H1 (cell line): ENCODE measurements at regions not wholly inside any gene's neighbourhood (a gene's known extent, or its start where the extent isn't known, plus 50 kb on each side); places are given as distances from the start of the nearest gene placed in this dataset.

Source experiments
- CTCF ChIA-PET: fragments of 300-600 bp; sonication (Branson Sonifier 250); formaldehyde crosslinking; loops from one replicate; lab custom pipeline; 2021; ENCODE audit not compliant: partially characterized antibody; lab: Charles Lee
- POLR2A ChIA-PET: fragments of 300-600 bp; sonication (Branson Sonifier 250); formaldehyde crosslinking; loops from one replicate; lab custom pipeline; 2021; ENCODE audit warnings: inconsistent platforms; ENCODE audit not compliant: partially characterized antibody; lab: Charles Lee
- DNase-seq, 2 experiments: peaks; one replicate each; pipeline versions ENCODE4 v3.0.0 to v3.0.0-alpha.2; 2010 to 2022; ENCODE audit warnings: low spot score in 2 of 2, low read depth in 1 of 2, mixed read lengths in 1 of 2
- FAIRE-seq: peaks from 2 replicates; lab custom pipeline; 2011; peaks lifted over from hg19 to GRCh38; lab: Jason Lieb, UNC
- H2AFZ ChIP-seq: 2 replicates; pipeline ENCODE4 v1.8.1; 2012; ENCODE audit warnings: low read length, inconsistent platforms
- H2AK5ac ChIP-seq: 2 replicates; pipeline ENCODE4 v1.6.1; 2013; ENCODE audit warnings: low read depth, low read length
- H2BK120ac ChIP-seq: replicated peaks from 2 replicates; pipeline ENCODE3; 2013; ENCODE audit warnings: low read depth, low read length, inconsistent platforms
- H2BK12ac ChIP-seq: 2 replicates; pipeline ENCODE4 v1.6.1; 2013; ENCODE audit warnings: low read depth, low read length
- H2BK15ac ChIP-seq: 2 replicates; pipeline ENCODE4 v1.6.1; 2013; ENCODE audit warnings: low read length
- H2BK20ac ChIP-seq: 2 replicates; pipeline ENCODE4 v1.6.1; 2013; ENCODE audit warnings: low read length
- H2BK5ac ChIP-seq: 2 replicates; pipeline ENCODE4 v1.6.1; 2013; ENCODE audit warnings: low read depth, low read length
- H3K14ac ChIP-seq: 2 replicates; pipeline ENCODE4 v1.6.1; 2013; ENCODE audit warnings: inconsistent platforms; ENCODE audit not compliant: insufficient read length
- H3K18ac ChIP-seq: 2 replicates; pipeline ENCODE4 v1.6.1; 2013; ENCODE audit warnings: low read length; ENCODE audit errors: extremely low read depth
- H3K23ac ChIP-seq: 2 replicates; pipeline ENCODE4 v1.6.1; 2013; ENCODE audit warnings: inconsistent platforms; ENCODE audit not compliant: insufficient read length
- H3K23me2 ChIP-seq: 2 replicates; pipeline ENCODE4 v1.6.1; 2013; ENCODE audit warnings: low read depth, low read length
- H3K27ac ChIP-seq: 2 replicates; pipeline ENCODE4 v1.6.1; 2011; ENCODE audit warnings: low read depth, low read length, inconsistent platforms
- H3K27me3 ChIP-seq, 4 experiments: replicated peaks in 1 of 4; 1 replicate in 1 of 4; 2 replicates in 3 of 4; pipeline versions ENCODE4 v1.6.1 to v1.8.1; 2011 to 2013; ENCODE audit warnings: low read length in 3 of 4, mild to moderate bottlenecking in 3 of 4, inconsistent platforms in 2 of 4, mixed read lengths in 2 of 4, moderate library complexity in 1 of 4; ENCODE audit not compliant: control insufficient read depth in 3 of 4, insufficient read depth in 3 of 4; ENCODE audit errors: extremely low read depth in 1 of 4
- H3K36me3 ChIP-seq, 4 experiments: 2 replicates each; pipeline versions ENCODE4 v1.6.1 to v1.8.1; 2011 to 2013; ENCODE audit warnings: mild to moderate bottlenecking in 4 of 4, low read length in 3 of 4, moderate library complexity in 2 of 4, control low read depth in 1 of 4, inconsistent platforms in 1 of 4; ENCODE audit not compliant: insufficient read depth in 4 of 4, control insufficient read depth in 2 of 4
- H3K4ac ChIP-seq: replicated peaks from 2 replicates; pipeline ENCODE3; 2013; ENCODE audit warnings: low read length, low read depth, mixed read lengths, inconsistent platforms; ENCODE audit not compliant: insufficient read length
- H3K4me1 ChIP-seq, 4 experiments: replicated peaks in 1 of 4; 1 replicate in 1 of 4; 2 replicates in 3 of 4; pipeline versions ENCODE4 v1.6.1 to v1.8.1; 2011 to 2013; ENCODE audit warnings: low read length in 3 of 4, inconsistent platforms in 2 of 4, mixed read lengths in 1 of 4; ENCODE audit not compliant: insufficient read depth in 4 of 4, control insufficient read depth in 3 of 4
- H3K4me2 ChIP-seq, 2 experiments: 2 replicates each; pipeline versions ENCODE4 v1.6.1 to v1.8.1; 2011 to 2013; ENCODE audit warnings: low read depth in 2 of 2, low read length in 2 of 2, control low read depth in 1 of 2, inconsistent platforms in 1 of 2, mild to moderate bottlenecking in 1 of 2; ENCODE audit not compliant: insufficient read depth in 1 of 2
- H3K4me3 ChIP-seq, 4 experiments: fragments of 200-600, 300-600 bp in 1 of 4; sonication (generic), shearing (Covaris generic), sonication (Bioruptor Twin) in 1 of 4; 2 replicates each; pipeline versions ENCODE4 v1.5.1 to v1.8.1; 2011 to 2016; ENCODE audit warnings: low read length in 4 of 4, low read depth in 3 of 4, control low read depth in 2 of 4, inconsistent platforms in 2 of 4, mild to moderate bottlenecking in 2 of 4, mixed read lengths in 1 of 4, moderate library complexity in 1 of 4; ENCODE audit not compliant: insufficient read depth in 2 of 4; ENCODE audit errors: extremely low read depth in 1 of 4
- H3K56ac ChIP-seq: replicated peaks from 2 replicates; pipeline ENCODE3; 2013; ENCODE audit warnings: low read depth, mild to moderate bottlenecking, mixed read lengths, low read length, inconsistent platforms; ENCODE audit not compliant: insufficient read length
- H3K79me1 ChIP-seq: 2 replicates; pipeline ENCODE4 v1.6.1; 2013; ENCODE audit warnings: low read depth, low read length, control low read depth
- H3K79me2 ChIP-seq, 2 experiments: 2 replicates each; pipeline versions ENCODE4 v1.6.1 to v1.8.1; 2012 to 2013; ENCODE audit warnings: low read length in 2 of 2, mild to moderate bottlenecking in 2 of 2, inconsistent platforms in 1 of 2; ENCODE audit not compliant: insufficient read depth in 2 of 2, control insufficient read depth in 1 of 2
- H3K9ac ChIP-seq, 4 experiments: replicated peaks in 1 of 4; 1 replicate in 1 of 4; 2 replicates in 3 of 4; pipeline versions ENCODE4 v1.6.1 to v1.8.1; 2011 to 2013; ENCODE audit warnings: low read depth in 3 of 4, low read length in 3 of 4, control low read depth in 2 of 4, mild to moderate bottlenecking in 2 of 4, moderate library complexity in 2 of 4, inconsistent platforms in 1 of 4; ENCODE audit errors: extremely low read depth in 1 of 4
- H3K9me3 ChIP-seq, 2 experiments: 2 replicates each; pipeline versions ENCODE4 v1.6.1 to v1.8.1; 2012 to 2013; ENCODE audit warnings: mild to moderate bottlenecking in 2 of 2, moderate library complexity in 2 of 2, control low read depth in 1 of 2, inconsistent platforms in 1 of 2, low read depth in 1 of 2, low read length in 1 of 2, mixed read lengths in 1 of 2; ENCODE audit not compliant: insufficient read depth in 2 of 2
- H4K20me1 ChIP-seq, 2 experiments: replicated peaks in 1 of 2; 2 replicates each; pipeline versions ENCODE3 to v1.8.1; 2011 to 2013; ENCODE audit warnings: inconsistent platforms in 2 of 2, low read length in 2 of 2, mild to moderate bottlenecking in 1 of 2; ENCODE audit not compliant: insufficient read depth in 2 of 2, control insufficient read depth in 1 of 2
- H4K5ac ChIP-seq: 2 replicates; pipeline ENCODE4 v1.6.1; 2013; ENCODE audit warnings: low read length, low read depth, mixed read lengths, inconsistent platforms; ENCODE audit not compliant: insufficient read length
- H4K8ac ChIP-seq: 2 replicates; pipeline ENCODE4 v1.8.0; 2013; ENCODE audit warnings: mild to moderate bottlenecking, moderate library complexity, low read length, inconsistent platforms; ENCODE audit not compliant: insufficient read depth; ENCODE audit errors: extremely low read depth
- H4K91ac ChIP-seq: replicated peaks from 2 replicates; pipeline ENCODE3; 2013; ENCODE audit warnings: low read length, mixed read lengths, inconsistent platforms; ENCODE audit not compliant: insufficient read length
- ASH2L ChIP-seq: fragments of 200-600, 300-600 bp; sonication (generic); IDR thresholded peaks from one replicate; pipeline ENCODE4 v1.7.1; 2017; ENCODE audit warnings: low read length
- BACH1 ChIP-seq: IDR thresholded peaks from 2 replicates; pipeline ENCODE4 v1.6.1; 2012; ENCODE audit warnings: low read length, improper control_type of control experiment
- CBX5 ChIP-seq: fragments of 300-800, 300-1000 bp; sonication (generic); IDR thresholded peaks from 2 replicates; pipeline ENCODE4 v1.7.1; 2016; ENCODE audit warnings: antibody characterized with exemption, low read length, low read depth
- CTCF ChIP-seq, 3 experiments: IDR thresholded peaks; 1 replicate in 2 of 3; 2 replicates in 1 of 3; pipeline versions ENCODE4 v1.5.1 to v1.6.1; 2011; ENCODE audit warnings: low read length in 3 of 3, mild to moderate bottlenecking in 3 of 3, inconsistent platforms in 2 of 3, low read depth in 1 of 3, moderate library complexity in 1 of 3; ENCODE audit not compliant: insufficient read depth in 1 of 3; ENCODE audit errors: control extremely low read depth in 1 of 3
- EP300 ChIP-seq, 2 experiments: IDR thresholded peaks; 1 replicate in 1 of 2; 2 replicates in 1 of 2; pipeline ENCODE4 v1.6.1; 2011 to 2012; ENCODE audit warnings: low read depth in 2 of 2, low read length in 2 of 2, mild to moderate bottlenecking in 2 of 2, borderline replicate concordance in 1 of 2, inconsistent platforms in 1 of 2, moderate library complexity in 1 of 2
- GTF2F1 ChIP-seq: IDR thresholded peaks from 2 replicates; pipeline ENCODE4 v1.6.1; 2012; ENCODE audit warnings: low read depth, low read length, improper control_type of control experiment, borderline replicate concordance
- JUN ChIP-seq: IDR thresholded peaks from 2 replicates; pipeline ENCODE4 v1.6.1; 2011; ENCODE audit warnings: low read depth, mild to moderate bottlenecking, improper control_type of control experiment, low read length
- JUND ChIP-seq: IDR thresholded peaks from 2 replicates; pipeline ENCODE4 v1.6.1; 2011; ENCODE audit warnings: mild to moderate bottlenecking, improper control_type of control experiment, low read length
- KDM4A ChIP-seq: IDR thresholded peaks from one replicate; pipeline ENCODE4 v1.7.1; 2012; ENCODE audit warnings: low read depth, mild to moderate bottlenecking, moderate library complexity, low read length, inconsistent platforms; ENCODE audit not compliant: severe bottlenecking
- KDM5A ChIP-seq: fragments of 200-600 bp; IDR thresholded peaks from 2 replicates; pipeline ENCODE4 v1.7.1; 2012; ENCODE audit warnings: mild to moderate bottlenecking, low read length, inconsistent platforms, mixed read lengths
- NANOG ChIP-seq: IDR thresholded peaks from 2 replicates; pipeline ENCODE4 v1.6.1; 2011; ENCODE audit warnings: low read length, low read depth, mild to moderate bottlenecking, inconsistent platforms; ENCODE audit not compliant: insufficient read depth, poor library complexity, severe bottlenecking
- POU5F1 ChIP-seq: IDR thresholded peaks from 2 replicates; pipeline ENCODE4 v1.6.1; 2011; ENCODE audit warnings: low read depth, mild to moderate bottlenecking, low read length, moderate library complexity
- YY1 ChIP-seq: IDR thresholded peaks from 2 replicates; pipeline ENCODE4 v1.6.1; 2011; ENCODE audit warnings: low read depth, mild to moderate bottlenecking, low read length
- WGBS, 2 experiments: shearing (Covaris generic) in 1 of 2; methylation state at CpG; one replicate each; pipeline versions ENCODE4 v1.1.6 to v1.1.7; 2013 to 2015; ENCODE audit warnings: low lambda C conversion rate in 2 of 2, mixed read lengths in 2 of 2, inconsistent platforms in 1 of 2, low coverage in 1 of 2, missing lambda C conversion rate in 1 of 2; ENCODE audit not compliant: insufficient replicate concordance in 2 of 2, insufficient coverage in 1 of 2, insufficient read length in 1 of 2; ENCODE audit errors: extremely low coverage in 1 of 2, missing lambda C conversion rate in 1 of 2; 5-methylcytosine and 5-hydroxymethylcytosine counted together

- no peak overlapping the region for H3K18ac ChIP-seq
- H2BK12ac ChIP-seq, result no peak overlapping the region
- WGBS, 2 experiments, result 80% methylated on average over 1 of the region's 1 CpG; no CpG with 5 or more reads in 1 of the 2 experiments
- H3K9me3 ChIP-seq, result no peaks in the 10 kb centered on the region
- H2AK5ac ChIP-seq, result no peak overlapping the region
- no peak for TF ChIP-seq CTCF (IDR thresholded peaks at IDR 0.05; ENCODE audit: control extremely low read depth in 1 of 3, insufficient read depth in 1 of 3, low read depth in 1 of 3, low read length in 3 of 3)
- TF ChIP-seq ASH2L, result no peak
- no peak for TF ChIP-seq JUND
- no peak for TF ChIP-seq YY1
- TF ChIP-seq KDM5A, result no peak
- no peak for TF ChIP-seq GTF2F1
- TF ChIP-seq CBX5, result no peak
- no peak for TF ChIP-seq JUN
- no peak for TF ChIP-seq NANOG
- no peak for TF ChIP-seq BACH1
- TF ChIP-seq EP300 (IDR thresholded peaks at IDR 0.05; ENCODE audit: borderline replicate concordance in 1 of 2, low read depth in 2 of 2, low read length in 2 of 2), result no peak
- no peak for TF ChIP-seq POU5F1
- no peak for TF ChIP-seq KDM4A
- peaks cover 0 to 6% of the 10 kb centered on the region in 2 experiments for H4K20me1 ChIP-seq
- H3K79me2 ChIP-seq, result no peaks in the 10 kb centered on the region
- H3K79me1 ChIP-seq, result no peaks in the 10 kb centered on the region
- ChIA-PET POLR2A (no interaction called here), CTCF (interaction anchor here (0.7 kb wide), 1 partner anchor 234 kb away, joined by 3 read pairs; no protein-coding TSS in a partner anchor)
- no peak overlapping the region for H2BK20ac ChIP-seq
- no peak overlapping the region for H3K4me3 ChIP-seq
- H2BK5ac ChIP-seq, result no peak overlapping the region
- no peak overlapping the region for H3K23ac ChIP-seq
- FAIRE-seq (no peak), DNase-seq (no peak)
- H3K4ac ChIP-seq, result no peak overlapping the region
- no peak overlapping the region for H4K5ac ChIP-seq
- no peaks in the 10 kb centered on the region; a peak in 1 of 7 replicates for H3K27me3 ChIP-seq
- no peak overlapping the region for H3K4me2 ChIP-seq
- no peak overlapping the region for H2AFZ ChIP-seq
- H3K27ac ChIP-seq, result no peak overlapping the region
- no peak overlapping the region for H4K8ac ChIP-seq
- H3K9ac ChIP-seq, result no peak overlapping the region
- no peaks in the 10 kb centered on the region for H3K4me1 ChIP-seq
- H3K36me3 ChIP-seq, result no peaks in the 10 kb centered on the region
- no peak overlapping the region for H2BK15ac ChIP-seq
- H3K23me2 ChIP-seq, result peaks cover 3% of the 10 kb centered on the region
- H3K14ac ChIP-seq, result no peak overlapping the region
- no peak overlapping the region for H2BK120ac ChIP-seq
- no peak overlapping the region for H4K91ac ChIP-seq
- H3K56ac ChIP-seq, result no peak overlapping the region
These were observed 484.2 kb downstream of the IRX1 start for GRCh38 chr5:4079831-4080230.
